Upper lobe of right lung (tissue), 1 donor: ENCODE measurements at regions not wholly inside any gene's neighbourhood (a gene's known extent, or its start where the extent isn't known, plus 50 kb on each side); places are given as distances from the start of the nearest gene placed in this dataset.

ENCODE experiments used
- ATAC-seq: fragments of 200-7000 bp; cut with Tn5 transposase; one replicate; pipeline ENCODE4 v1.9.1; 2020; ENCODE audit warnings: mild to moderate bottlenecking, moderate library complexity
- DNase-seq: peaks from one replicate; pipeline ENCODE4 v3.0.0-alpha.2; 2020
- H3K27ac ChIP-seq: fragments of 200-600 bp; one replicate; pipeline ENCODE4 v1.8.0; 2022
- H3K27me3 ChIP-seq: fragments of 200-600 bp; one replicate; pipeline ENCODE4 v1.8.0; 2022; ENCODE audit warnings: mild to moderate bottlenecking
- H3K36me3 ChIP-seq: fragments of 200-600 bp; one replicate; pipeline ENCODE4 v1.8.0; 2022
- H3K4me1 ChIP-seq: fragments of 200-600 bp; one replicate; pipeline ENCODE4 v1.8.0; 2022
- H3K4me3 ChIP-seq: fragments of 200-600 bp; one replicate; pipeline ENCODE4 v1.8.0; 2022; ENCODE audit warnings: mild to moderate bottlenecking
- H3K9me3 ChIP-seq: fragments of 200-600 bp; one replicate; pipeline ENCODE4 v1.8.0; 2022
- CTCF ChIP-seq: fragments of 200-600 bp; IDR thresholded peaks from one replicate; pipeline ENCODE4 v1.8.0; 2022; ENCODE audit warnings: antibody characterized with exemption
- intact Hi-C: fragments of 100-400 bp; cut with DNase I; formaldehyde crosslinking; loops from one replicate; pipeline ENCODE4 v1.11.0; 2022
- donor health status: DM: no; HTN: yes; CAD: no; lungs with severe emphysema.

GRCh38 chr2:237202288-237203030 lies 116.8 kb downstream of the COPS8 start:
- peaks cover 6% of the 10 kb centered on the region for H3K4me1 ChIP-seq

GRCh38 chr2:237205043-237205541 lies 119.4 kb downstream of the COPS8 start:
- Histone ChIP-seq H3K27ac (no peak overlapping the region), H3K36me3 (no peaks in the 10 kb centered on the region), H3K4me1 (peaks cover 7% of the 10 kb centered on the region), H3K9me3 (no peaks in the 10 kb centered on the region), H3K4me3 (no peak overlapping the region), H3K27me3 (no peaks in the 10 kb centered on the region)
- intact Hi-C loops: no loop called here
- no peak for TF ChIP-seq CTCF
- ATAC-seq: no peak
- DNase-seq: no peak

More at GRCh38 chr2:237202288-237203030, 116.8 kb downstream of the COPS8 start:
- TF ChIP-seq CTCF: no peak
- Histone ChIP-seq H3K9me3 (no peaks in the 10 kb centered on the region), H3K36me3 (no peaks in the 10 kb centered on the region), H3K27me3 (no peaks in the 10 kb centered on the region), H3K27ac (no peak overlapping the region), H3K4me3 (no peak overlapping the region)
- no peak for ATAC-seq
- intact Hi-C loops: no loop called here
- no peak for DNase-seq

- ATAC-seq: no peak
- DNase-seq: no peak
- Histone ChIP-seq H3K27me3 (no peaks in the 10 kb centered on the region), H3K36me3 (no peaks in the 10 kb centered on the region), H3K9me3 (no peaks in the 10 kb centered on the region), H3K27ac (no peak overlapping the region), H3K4me3 (no peak overlapping the region), H3K4me1 (peaks cover 7% of the 10 kb centered on the region)
- intact Hi-C loops: no loop called here
- TF ChIP-seq CTCF: no peak
Observed at GRCh38 chr2:237205561-237205971, 119.9 kb downstream of the COPS8 start.

- Histone ChIP-seq H3K4me1 (peaks cover 7% of the 10 kb centered on the region), H3K9me3 (no peaks in the 10 kb centered on the region), H3K27ac (peak overlapping the region; percentile 53), H3K36me3 (no peaks in the 10 kb centered on the region), H3K27me3 (no peaks in the 10 kb centered on the region), H3K4me3 (no peak overlapping the region)
- intact Hi-C loops: no loop called here
- ATAC-seq (peak; percentile 54), DNase-seq (peak; percentile 71)
- TF ChIP-seq CTCF: no peak
Observed at GRCh38 chr2:237207646-237208045, 122.0 kb downstream of the COPS8 start.

GRCh38 chr2:237208373-237209260 lies 122.9 kb downstream of the COPS8 start:
- DNase-seq (no peak), ATAC-seq (no peak)
- Histone ChIP-seq H3K9me3 (no peaks in the 10 kb centered on the region), H3K36me3 (no peaks in the 10 kb centered on the region), H3K27me3 (no peaks in the 10 kb centered on the region), H3K4me3 (no peak overlapping the region), H3K27ac (peak overlapping the region; percentile 42), H3K4me1 (peaks cover 7% of the 10 kb centered on the region)
- TF ChIP-seq CTCF: no peak
- intact Hi-C loops: no loop called here
